KMS-11 (cell line): ENCODE measurements at regions not wholly inside any gene's neighbourhood (a gene's known extent, or its start where the extent isn't known, plus 50 kb on each side); places are given as distances from the start of the nearest gene placed in this dataset.

ENCODE experiments used
- H2AFZ ChIP-seq: fragments of 200-600 bp; sonication (generic); 2 replicates; pipeline ENCODE4 v1.6.1; 2016; ENCODE audit warnings: antibody characterized with exemption, mixed run types, low read depth
- H3K27ac ChIP-seq: fragments of 200-600 bp; sonication (generic); 2 replicates; pipeline ENCODE4 v1.6.1; 2016; ENCODE audit warnings: mild to moderate bottlenecking, mixed run types
- H3K27me3 ChIP-seq: fragments of 200-600 bp; sonication (generic); 2 replicates; pipeline ENCODE4 v1.6.1; 2017; ENCODE audit warnings: mild to moderate bottlenecking, low read depth, mixed run types, moderate library complexity; ENCODE audit not compliant: insufficient read depth
- H3K36me3 ChIP-seq: fragments of 200-600 bp; sonication (generic); 2 replicates; pipeline ENCODE4 v1.6.1; 2017; ENCODE audit warnings: mild to moderate bottlenecking, mixed run types; ENCODE audit not compliant: insufficient read depth
- H3K4me1 ChIP-seq: fragments of 200-600 bp; sonication (generic); 2 replicates; pipeline ENCODE4 v1.6.1; 2016; ENCODE audit warnings: mild to moderate bottlenecking, low read depth, mixed run types; ENCODE audit not compliant: poor library complexity, severe bottlenecking
- H3K4me2 ChIP-seq: fragments of 200-600 bp; sonication (generic); 2 replicates; pipeline ENCODE4 v1.7.0; 2016; ENCODE audit warnings: mild to moderate bottlenecking, mixed run types
- H3K4me3 ChIP-seq: fragments of 200-600 bp; sonication (generic); IDR thresholded peaks from 2 replicates; pipeline ENCODE4 v1.6.1; 2017; ENCODE audit warnings: low read depth, low read length, mixed read lengths; ENCODE audit not compliant: insufficient read depth
- H3K79me2 ChIP-seq: fragments of 200-600 bp; sonication (generic); 2 replicates; pipeline ENCODE4 v1.6.1; 2016; ENCODE audit warnings: low read depth, mixed run types; ENCODE audit not compliant: insufficient read depth
- H3K9ac ChIP-seq: fragments of 200-600 bp; sonication (generic); 2 replicates; pipeline ENCODE4 v1.6.1; 2016; ENCODE audit warnings: mild to moderate bottlenecking, mixed run types
- H4K20me1 ChIP-seq: fragments of 200-600 bp; sonication (generic); 2 replicates; pipeline ENCODE4 v1.6.1; 2016; ENCODE audit warnings: mild to moderate bottlenecking, mixed run types; ENCODE audit not compliant: insufficient read depth
- CTCF ChIP-seq: fragments of 200-600 bp; sonication (generic); conservative IDR thresholded peaks from 2 replicates; pipeline ENCODE4 v1.6.1; 2017; ENCODE audit warnings: low read depth, mild to moderate bottlenecking, antibody characterized with exemption, low read length, moderate library complexity, mixed read lengths

DNA sequence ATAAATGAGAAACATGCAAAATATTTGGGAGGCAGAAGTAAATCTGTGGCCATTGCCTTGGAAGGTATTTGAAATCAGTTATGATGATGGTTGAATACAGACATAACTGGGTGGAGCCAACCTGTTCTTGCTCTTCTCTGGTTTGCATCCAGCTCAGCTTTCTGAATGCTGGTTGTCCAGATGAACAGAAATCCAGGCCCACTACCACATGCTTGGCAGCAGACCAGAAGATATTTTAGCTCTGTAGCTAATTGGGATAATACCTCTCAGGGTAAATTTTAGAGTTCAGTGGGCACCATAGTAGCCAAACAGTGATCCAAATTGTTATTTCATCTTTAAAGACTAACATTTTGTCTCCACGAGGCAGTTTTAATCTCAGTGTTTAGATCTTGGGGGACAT, 308.3 kb downstream of the RAB38 start:
- Histone ChIP-seq H3K4me1 (no peaks in the 10 kb centered on the region), H4K20me1 (no peaks in the 10 kb centered on the region), H3K27ac (no peak overlapping the region), H3K36me3 (no peaks in the 10 kb centered on the region), H2AFZ (no peak overlapping the region), H3K27me3 (no peaks in the 10 kb centered on the region), H3K9ac (no peak overlapping the region), H3K4me3 (no peak overlapping the region), H3K79me2 (no peaks in the 10 kb centered on the region), H3K4me2 (no peak overlapping the region)
- TF ChIP-seq CTCF: no peak

- TF ChIP-seq CTCF: no peak
- Histone ChIP-seq H3K79me2 (no peaks in the 10 kb centered on the region), H3K4me3 (no peak overlapping the region), H3K27me3 (no peaks in the 10 kb centered on the region), H2AFZ (no peak overlapping the region), H3K4me1 (no peaks in the 10 kb centered on the region), H3K4me2 (no peak overlapping the region), H3K36me3 (no peaks in the 10 kb centered on the region), H4K20me1 (no peaks in the 10 kb centered on the region), H3K27ac (no peak overlapping the region), H3K9ac (no peak overlapping the region)
Measured at GRCh38 chr11:87861030-87861429, 314.2 kb downstream of the RAB38 start.

GRCh38 chr11:87859636-87860035, 315.6 kb downstream of the RAB38 start:
- TF ChIP-seq CTCF: no peak
- no peak overlapping the region for H3K4me3 ChIP-seq

DNA sequence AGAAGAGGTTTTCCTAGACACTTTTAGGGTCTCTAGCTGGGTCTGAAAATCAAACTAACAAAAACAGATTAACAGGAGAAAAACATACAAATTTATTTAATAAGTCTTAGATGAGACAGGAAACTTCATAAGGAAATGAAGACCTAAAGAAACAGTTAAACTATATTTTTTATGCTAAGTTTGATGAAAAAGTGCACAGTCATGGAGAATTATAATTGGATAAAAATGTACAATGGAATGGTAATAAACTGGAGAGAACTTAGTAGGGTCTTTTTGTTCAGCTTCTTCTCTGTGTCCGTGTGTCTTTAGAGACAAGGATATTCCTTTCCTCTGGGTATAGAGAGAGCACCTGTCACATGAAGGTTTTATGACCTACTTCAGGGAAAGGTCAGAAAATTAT, 323.4 kb downstream of the RAB38 start:
- Histone ChIP-seq H3K27ac (no peak overlapping the region), H3K4me2 (no peak overlapping the region)

More at GRCh38 chr11:87859636-87860035, 315.6 kb downstream of the RAB38 start:
- Histone ChIP-seq H3K4me1 (no peaks in the 10 kb centered on the region), H3K79me2 (no peaks in the 10 kb centered on the region), H2AFZ (no peak overlapping the region), H4K20me1 (no peaks in the 10 kb centered on the region), H3K9ac (no peak overlapping the region), H3K27me3 (no peaks in the 10 kb centered on the region), H3K4me2 (no peak overlapping the region), H3K36me3 (no peaks in the 10 kb centered on the region), H3K27ac (no peak overlapping the region)

More for the DNA sequence above, 323.4 kb downstream of the RAB38 start:
- H2AFZ ChIP-seq: no peak overlapping the region
- TF ChIP-seq CTCF: no peak
- no peaks in the 10 kb centered on the region for H3K4me1 ChIP-seq
- H3K79me2 ChIP-seq: no peaks in the 10 kb centered on the region
- no peak overlapping the region for H3K4me3 ChIP-seq
- no peak overlapping the region for H3K9ac ChIP-seq
- H4K20me1 ChIP-seq: no peaks in the 10 kb centered on the region
- H3K36me3 ChIP-seq: no peaks in the 10 kb centered on the region
- no peaks in the 10 kb centered on the region for H3K27me3 ChIP-seq
